ENCODE measurements at regions not wholly inside any gene's neighbourhood (a gene's known extent, or its start where the extent isn't known, plus 50 kb on each side); places are given as distances from the start of the nearest gene placed in this dataset.
"Not testable (repeated sequence)": the region's sequence is repeated elsewhere in the genome, so short reads cannot be mapped to it uniquely, and the experiment has no call there.

DNA sequence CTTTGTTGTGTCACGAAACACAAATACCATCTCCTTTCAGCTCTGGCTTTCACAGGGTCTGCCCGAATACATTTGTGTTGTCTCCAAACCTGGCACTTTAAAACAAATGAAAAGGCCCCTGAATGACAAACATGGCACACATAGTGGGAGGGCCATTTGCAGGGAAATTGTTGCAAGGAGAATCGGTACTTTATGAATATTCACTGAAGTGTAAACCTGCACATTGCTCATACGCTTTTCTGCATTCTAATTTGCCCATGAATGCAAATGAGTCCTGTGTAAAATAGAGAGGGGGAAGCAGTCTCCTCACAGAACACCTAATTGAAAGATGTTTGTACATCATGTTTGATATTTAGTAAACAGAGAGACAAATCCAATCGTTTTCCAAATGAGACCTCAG, 82.7 kb upstream of the PCDH8 start:
- DNase-seq (ENCODE audit: low read depth), result no peak

DNA sequence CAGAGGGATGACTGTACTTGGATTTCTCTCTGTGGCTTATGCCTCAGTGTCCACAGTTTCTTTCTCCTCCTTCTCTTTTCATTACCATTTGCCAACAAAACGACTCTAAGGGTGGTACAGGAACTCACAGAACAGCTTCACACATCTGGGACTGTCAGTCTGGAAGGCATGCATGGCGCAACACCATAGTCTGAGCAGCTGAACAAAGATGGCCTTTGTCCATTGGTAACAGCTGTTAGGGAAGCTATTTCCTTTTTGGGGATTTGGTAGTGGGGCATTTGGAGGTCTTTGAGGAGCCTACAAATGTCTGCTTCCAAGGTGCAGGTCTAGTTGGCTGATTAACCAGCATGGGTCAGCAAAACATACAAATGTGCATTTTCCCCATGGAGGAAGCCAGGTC, 81.4 kb upstream of the PCDH8 start:
- DNase-seq (ENCODE audit: low read depth), result no peak

DNA sequence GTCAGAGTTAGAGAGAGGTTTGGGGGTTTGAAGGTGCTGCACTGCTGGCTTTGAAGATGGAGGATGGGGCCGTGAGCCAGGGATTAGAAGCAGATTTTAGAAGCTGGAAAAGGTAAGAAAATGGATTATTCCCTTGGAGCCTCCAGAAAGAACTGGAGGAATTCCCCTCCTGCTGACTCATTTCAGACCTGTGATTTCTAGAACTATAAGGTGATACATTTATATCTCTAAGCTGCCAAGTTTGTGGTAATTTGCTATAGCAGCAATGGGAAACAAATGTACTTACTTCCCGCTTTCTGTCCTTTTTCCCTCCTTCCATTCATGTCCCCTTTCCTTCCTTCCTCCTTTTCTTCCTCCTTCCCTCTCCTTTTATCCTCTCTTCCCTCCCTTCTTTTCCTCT, 78.5 kb upstream of the PCDH8 start:
- no peak for DNase-seq (ENCODE audit: low read depth)

DNA sequence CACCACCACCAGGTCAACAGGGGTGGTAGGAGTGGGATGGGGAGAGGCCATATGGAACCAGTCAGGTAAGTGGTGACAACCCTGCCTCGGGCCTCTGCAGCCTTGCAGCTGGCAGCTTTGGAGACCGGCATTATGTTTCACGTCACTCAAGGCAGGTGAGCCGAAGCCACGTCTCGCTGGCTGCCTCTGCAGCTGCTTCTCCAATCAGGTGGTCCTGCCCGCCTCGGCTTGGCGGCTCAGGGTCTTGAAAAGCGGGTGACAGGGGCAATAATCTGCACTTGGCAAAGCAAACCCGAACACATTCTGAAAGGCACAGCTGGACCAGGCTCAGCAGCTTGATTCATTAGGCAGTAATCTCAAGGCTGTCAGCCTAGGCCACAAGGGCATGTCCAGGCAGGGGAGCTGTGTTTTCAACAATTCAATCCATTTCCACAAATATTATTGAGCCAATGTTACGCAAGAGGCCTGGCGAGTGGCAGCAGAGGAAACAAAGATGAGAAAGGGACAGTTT, 77.4 kb upstream of the PCDH8 start:
- DNase-seq (ENCODE audit: low read depth), result no peak

DNA sequence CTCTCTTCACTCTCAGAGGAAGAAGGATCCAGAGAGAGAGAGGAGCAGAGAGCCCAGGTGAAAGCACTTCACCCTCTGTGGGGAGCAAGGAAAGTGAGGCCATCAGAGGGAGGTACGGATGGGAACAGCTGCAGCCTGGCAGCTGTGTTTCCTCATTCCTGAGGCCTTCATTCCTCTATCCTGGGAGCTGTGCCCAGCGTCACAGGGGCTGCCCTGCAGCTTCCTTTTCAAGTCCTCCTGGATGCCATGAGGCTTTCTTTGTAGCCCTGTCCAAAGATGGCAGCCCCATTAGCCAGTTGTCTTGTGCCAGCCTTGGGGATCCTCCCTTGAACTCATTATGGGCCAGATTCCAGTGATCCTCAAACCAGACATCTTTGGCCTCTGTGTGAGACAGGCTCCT, 76.8 kb upstream of the PCDH8 start:
- DNase-seq (ENCODE audit: low read depth), result no peak

DNA sequence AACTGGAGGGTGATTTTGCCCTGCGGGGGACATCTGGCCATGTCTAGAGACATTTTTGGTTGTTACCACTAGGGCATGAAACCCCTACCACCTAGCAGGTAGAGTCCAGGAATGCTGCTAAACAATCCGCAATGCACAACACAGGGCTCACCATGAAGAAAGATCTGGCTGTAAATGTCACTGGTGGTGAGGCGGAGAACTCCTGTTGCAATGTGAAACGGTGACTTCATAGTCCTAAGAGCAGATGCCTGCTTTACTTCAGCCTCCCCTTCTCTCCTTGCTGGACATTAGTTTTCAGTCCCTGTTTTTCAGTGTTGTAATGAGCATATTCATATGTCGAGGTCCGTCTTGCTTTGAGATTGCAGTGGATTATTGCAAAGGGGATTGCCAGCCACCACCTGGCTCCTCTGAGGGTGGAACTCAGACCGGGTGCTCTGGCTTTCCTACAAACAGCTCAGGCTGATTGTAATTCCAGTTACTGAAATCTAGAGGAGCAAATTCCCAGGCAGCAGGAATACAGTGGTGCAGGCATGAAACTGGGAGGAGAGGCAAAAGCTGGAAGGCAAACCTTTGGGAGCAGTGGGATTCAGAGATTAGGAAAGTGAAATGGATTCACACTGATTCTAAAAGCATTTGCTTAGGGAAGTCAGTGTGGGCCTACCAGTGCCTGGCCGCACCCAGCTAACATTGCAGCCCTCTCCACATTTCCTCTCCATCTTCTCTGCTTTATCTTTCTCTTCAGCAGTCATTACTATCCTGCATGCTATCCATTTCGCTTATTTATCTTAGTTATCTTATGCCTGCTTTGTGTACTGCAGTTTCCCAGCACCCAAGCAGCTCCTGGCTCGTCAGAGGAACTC, 76.1 kb upstream of the PCDH8 start:
- DNase-seq (ENCODE audit: low read depth), result no peak

DNA sequence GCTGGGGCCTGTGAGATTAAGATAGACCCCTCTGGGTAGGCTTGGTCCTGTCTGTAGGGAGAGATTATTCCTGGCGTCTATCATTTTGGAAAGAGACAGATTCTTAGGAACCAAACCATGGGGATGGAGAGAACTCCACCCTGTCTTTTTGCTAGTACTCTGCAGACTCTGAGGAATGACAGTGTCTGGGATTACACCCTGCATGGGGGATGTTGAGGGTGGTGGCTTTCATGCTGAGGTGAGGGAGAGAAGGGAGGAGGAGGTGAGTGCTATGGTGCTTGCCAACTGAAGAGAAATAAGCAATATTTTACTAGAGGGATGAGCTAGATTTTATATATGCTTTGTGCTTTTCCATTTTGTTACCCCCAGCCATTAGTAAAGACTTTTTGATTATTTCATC, 74.5 kb upstream of the PCDH8 start:
- DNase-seq (ENCODE audit: low read depth), result no peak

DNA sequence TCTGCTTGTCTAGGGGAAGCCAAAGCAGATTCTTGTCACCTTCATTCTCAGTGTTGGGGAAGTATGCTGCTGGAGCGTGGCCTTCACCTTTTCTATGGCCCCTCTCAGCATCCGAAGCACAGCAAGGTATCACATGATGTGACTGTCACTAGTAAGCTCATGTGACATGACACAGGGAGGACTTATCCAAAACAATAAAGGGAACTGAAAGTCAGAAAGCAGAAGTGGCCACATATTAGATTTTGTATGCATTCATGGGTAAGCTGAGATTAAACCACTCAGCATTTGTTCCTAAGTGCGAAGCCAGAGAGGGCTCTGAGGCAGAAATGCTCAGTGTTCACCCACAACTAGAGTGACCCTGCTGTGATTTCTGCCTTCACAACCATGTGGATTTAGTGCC, 72.8 kb upstream of the PCDH8 start:
- DNase-seq (ENCODE audit: low read depth), result no peak

DNA sequence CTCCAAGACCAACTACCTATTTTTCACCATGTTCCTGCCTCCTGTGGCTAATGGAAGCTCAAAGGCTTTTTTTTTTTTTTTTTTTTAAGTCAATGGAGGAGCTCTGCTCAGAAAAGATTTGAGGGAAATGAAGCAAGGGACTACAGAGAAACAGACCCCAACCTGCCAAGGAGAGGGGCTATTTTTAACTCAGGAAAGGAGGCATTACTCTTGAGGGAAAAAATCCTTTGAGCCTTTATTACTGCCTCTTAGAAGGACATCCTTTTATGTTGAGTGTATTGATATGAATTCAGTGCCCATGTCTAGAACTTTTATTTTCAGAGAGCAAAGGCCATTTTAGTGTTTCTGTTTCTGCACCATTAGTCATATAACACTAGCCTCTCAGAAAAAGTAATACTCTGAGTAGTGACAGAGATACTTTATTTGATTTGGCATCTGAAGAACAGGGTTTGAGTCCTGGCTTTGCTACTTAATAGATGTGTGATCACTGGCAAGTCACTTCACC, 68.1 kb upstream of the PCDH8 start:
- no peak for DNase-seq (ENCODE audit: low read depth)

DNA sequence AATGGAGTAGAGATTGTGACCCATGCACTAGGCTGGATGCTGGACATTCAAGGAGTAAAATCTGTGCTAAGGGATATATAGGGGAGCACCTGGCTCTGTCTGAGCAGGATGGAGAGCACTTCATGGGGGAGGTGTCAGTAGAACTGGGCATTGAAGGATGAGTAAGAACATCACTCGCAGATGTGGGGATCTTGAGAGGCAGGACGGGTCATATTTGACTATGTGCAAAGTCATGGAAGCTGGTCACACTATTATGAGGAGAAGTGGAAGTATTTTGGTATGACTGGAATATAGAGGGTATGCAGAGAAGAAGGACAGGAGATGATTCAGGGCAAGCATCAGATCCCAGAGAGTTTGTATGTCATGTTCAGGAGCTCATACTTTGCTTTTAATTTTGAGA, 62.9 kb upstream of the PCDH8 start:
- DNase-seq (ENCODE audit: low read depth), result no peak

DNA sequence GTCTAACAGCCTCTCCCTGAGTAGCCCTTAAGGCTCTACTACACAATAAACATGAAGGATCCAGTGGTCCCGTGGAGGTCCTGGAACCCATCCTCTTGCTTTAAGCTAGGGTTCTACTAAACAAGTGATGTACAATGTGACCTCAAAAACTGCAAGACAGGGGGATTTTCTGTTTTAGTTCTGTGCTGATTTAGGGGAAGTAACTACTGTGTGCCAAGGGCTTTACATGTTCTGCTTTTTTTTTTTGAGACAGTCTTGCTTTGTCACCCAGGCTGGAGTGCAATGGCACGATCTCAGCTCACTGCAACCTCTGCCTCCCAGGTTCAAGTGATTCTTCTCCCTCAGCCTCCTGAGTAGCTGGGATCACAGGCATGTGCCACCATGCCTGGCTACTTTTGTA, 61.9 kb upstream of the PCDH8 start:
- DNase-seq (ENCODE audit: low read depth), result not testable (repeated sequence)

DNA sequence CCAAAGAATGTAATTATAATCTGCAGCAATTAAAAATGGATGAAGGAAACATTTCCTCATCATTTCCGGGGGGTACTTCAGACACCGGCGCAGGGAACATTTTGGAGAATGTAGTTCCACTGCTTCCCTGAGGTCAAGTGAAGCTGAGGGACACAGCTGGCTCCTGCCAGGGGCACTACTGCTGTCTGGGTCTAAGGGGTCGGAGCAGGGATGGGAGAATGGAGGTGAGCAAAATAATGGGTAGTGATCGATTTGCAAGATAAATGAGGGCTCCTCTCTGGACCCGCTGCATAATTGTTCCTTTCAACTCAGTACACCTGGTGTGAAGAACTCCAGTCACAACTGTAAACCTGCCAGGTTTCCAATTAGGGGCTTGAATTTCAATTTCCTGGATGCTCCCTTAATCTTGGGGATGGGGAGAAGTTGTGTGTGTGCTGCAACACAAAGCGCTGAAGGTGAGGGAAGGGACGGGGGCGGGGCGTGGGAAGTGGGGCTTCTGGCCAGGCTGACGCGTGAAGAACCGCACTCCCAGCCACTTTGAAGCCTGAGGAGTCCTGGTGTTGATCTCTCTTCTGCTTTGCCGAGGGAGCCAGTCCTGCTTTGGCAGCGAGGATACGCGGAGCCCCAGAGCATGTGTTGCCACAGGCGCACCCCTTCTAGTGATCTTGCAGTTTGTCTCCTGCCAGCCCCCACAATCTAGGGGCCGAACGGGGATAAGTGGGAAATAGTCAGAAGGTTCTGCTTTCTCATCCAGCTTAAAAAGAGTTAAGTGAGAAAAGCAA, 57.9 kb upstream of the PCDH8 start:
- no peak for DNase-seq (ENCODE audit: low read depth)

DNA sequence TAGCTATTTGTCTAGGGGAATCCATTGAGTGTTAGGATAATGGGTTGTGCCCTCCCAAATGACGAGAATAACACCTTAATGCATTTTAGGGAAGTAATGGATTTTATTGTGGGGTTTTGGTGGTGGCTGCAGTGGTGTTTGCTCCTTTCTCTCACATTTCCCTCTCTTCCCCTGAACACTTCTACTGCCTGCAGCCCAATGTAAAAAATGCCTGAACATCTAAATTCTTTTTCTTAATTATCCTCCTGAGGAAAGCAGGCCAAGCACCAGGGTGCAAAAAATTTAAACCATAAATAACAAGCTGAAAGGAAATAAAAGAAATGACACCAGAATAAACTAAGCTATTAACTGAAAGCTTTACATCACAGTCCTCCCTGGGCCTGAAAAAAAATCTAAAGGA, 57.3 kb upstream of the PCDH8 start:
- no peak for DNase-seq (ENCODE audit: low read depth)

DNA sequence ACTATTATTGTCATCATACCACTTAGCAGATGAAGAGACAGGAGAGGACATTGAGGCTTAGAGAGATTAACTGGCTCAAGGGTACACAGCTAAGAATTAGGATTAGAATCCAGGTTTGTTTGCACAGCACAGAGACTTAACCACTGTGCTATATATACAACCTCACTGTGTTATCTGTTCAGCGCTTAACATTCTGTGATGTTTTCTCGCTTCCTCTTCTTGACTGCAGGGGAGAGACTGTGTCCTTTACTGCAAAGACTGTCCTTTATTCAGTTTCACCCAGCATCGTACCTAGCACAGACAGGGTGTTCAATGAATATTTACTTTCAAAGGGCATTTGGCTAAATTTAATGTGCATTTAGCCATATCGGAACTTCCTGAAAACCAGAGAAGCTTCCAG, 54.9 kb upstream of the PCDH8 start:
- no peak for DNase-seq (ENCODE audit: low read depth)

DNA sequence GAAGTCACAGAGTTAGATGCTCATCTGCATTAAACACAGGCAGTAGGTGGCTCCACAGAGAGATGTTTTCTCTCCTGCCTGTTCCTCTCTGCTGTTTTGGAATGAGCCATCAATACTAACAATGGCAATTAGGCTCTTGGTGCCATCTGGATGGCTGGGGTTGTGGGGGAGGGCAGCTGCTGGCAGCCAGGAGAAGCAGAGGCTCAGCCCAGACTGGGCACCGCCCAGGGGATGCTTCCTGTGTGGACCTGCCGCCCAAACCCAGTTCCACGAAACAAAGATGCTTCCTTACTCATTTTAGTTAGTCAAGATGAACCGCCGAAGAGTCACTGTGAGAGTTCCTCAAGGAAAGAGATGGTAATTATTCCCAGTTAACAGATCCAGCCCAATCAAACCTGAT, 50.8 kb upstream of the PCDH8 start:
- no peak for DNase-seq (ENCODE audit: low read depth)
